K562 (cell line): ENCODE measurements at regions not wholly inside any gene's neighbourhood (a gene's known extent, or its start where the extent isn't known, plus 50 kb on each side); places are given as distances from the start of the nearest gene placed in this dataset.

ENCODE experiments used
- ATAC-seq: fragments of 200-7000 bp; cut with Tn5 transposase; 3 replicates; pipeline ENCODE4 v1.9.1; 2020; ENCODE audit warnings: moderate library complexity
- BruUV-seq: library from RNA; stranded (reverse); fragments of 400-500 nt; replicated peaks from 2 replicates; lab custom pipeline; 2021; lab: Mats Ljungman, UMichigan
- CTCF ChIA-PET: fragments of 300-600 bp; formaldehyde crosslinking; extraction: SDS; loops from one replicate; lab custom pipeline; 2021; ENCODE audit warnings: low intra/inter-chr PET ratio; lab: Yijun Ruan, JAX
- POLR2A ChIA-PET: fragments of 300-600, 350-650 bp; sonication (Branson Sonifier 250); formaldehyde crosslinking; extraction: SDS; loops from one replicate; lab custom pipeline; 2021; ENCODE audit warnings: antibody characterized with exemption, inconsistent platforms; lab: Yijun Ruan, JAX
- DNase-seq, 4 experiments: peaks; one replicate each; pipeline versions ENCODE4 v3.0.0 to v3.0.0-alpha.2; 2011 to 2018; ENCODE audit warnings: low spot score in 3 of 4, mixed read lengths in 3 of 4; ENCODE audit errors: extremely low read depth in 1 of 4
- FAIRE-seq: peaks from 2 replicates; lab custom pipeline; 2011; peaks lifted over from hg19 to GRCh38; lab: Jason Lieb, UNC
- H2AFZ ChIP-seq: 2 replicates; pipeline ENCODE4 v1.6.0; 2011; ENCODE audit warnings: low read depth, low read length, control low read depth, inconsistent platforms
- H3K27ac ChIP-seq: fragments of 200-600 bp; 3 replicates; pipeline ENCODE4 v1.8.0; 2011; ENCODE audit warnings: low read depth, mild to moderate bottlenecking, control low read depth, inconsistent platforms, low read length, moderate library complexity, mixed read lengths; ENCODE audit errors: extremely low read depth
- H3K27me3 ChIP-seq, 2 experiments: fragments of 300-600 bp in 1 of 2; 2 replicates in 1 of 2; 3 replicates in 1 of 2; pipeline versions ENCODE4 v1.6.0 to v1.8.0; 2011; ENCODE audit warnings: inconsistent platforms in 2 of 2, low read length in 2 of 2, mild to moderate bottlenecking in 1 of 2, mixed read lengths in 1 of 2, moderate library complexity in 1 of 2; ENCODE audit not compliant: control insufficient read depth in 2 of 2, insufficient read depth in 2 of 2
- H3K36me3 ChIP-seq: fragments of 300-600 bp; 3 replicates; pipeline ENCODE4 v1.8.0; 2011; ENCODE audit warnings: mild to moderate bottlenecking, low read length, inconsistent platforms; ENCODE audit not compliant: control insufficient read depth, insufficient read depth
- H3K4me1 ChIP-seq, 2 experiments: fragments of 200-600 bp in 1 of 2; replicated peaks in 1 of 2; 2 replicates in 1 of 2; 3 replicates in 1 of 2; pipeline versions ENCODE4 v1.5.1 to v1.8.0; 2011; ENCODE audit warnings: inconsistent platforms in 2 of 2, low read length in 2 of 2, mild to moderate bottlenecking in 1 of 2, mixed read lengths in 1 of 2, moderate library complexity in 1 of 2; ENCODE audit not compliant: control insufficient read depth in 2 of 2, insufficient read depth in 2 of 2
- H3K4me2 ChIP-seq: 2 replicates; pipeline ENCODE4 v1.6.1; 2011; ENCODE audit warnings: low read length, control low read depth, inconsistent platforms, mixed read lengths; ENCODE audit not compliant: insufficient read depth
- H3K4me3 ChIP-seq: fragments of 200-600 bp; sonication (generic), shearing (Covaris generic); 2 replicates; pipeline ENCODE4 v1.5.1; 2016; ENCODE audit warnings: control low read depth, inconsistent platforms
- H3K79me2 ChIP-seq: fragments of 200-600 bp; 3 replicates; pipeline ENCODE4 v1.8.0; 2011; ENCODE audit warnings: low read length, inconsistent platforms; ENCODE audit not compliant: control insufficient read depth, insufficient read depth
- H3K9ac ChIP-seq, 2 experiments: 2 replicates each; pipeline versions ENCODE4 v1.6.0 to v1.6.1; 2011; ENCODE audit warnings: low read depth in 2 of 2, low read length in 2 of 2, control low read depth in 1 of 2, inconsistent platforms in 1 of 2, mild to moderate bottlenecking in 1 of 2, mixed read lengths in 1 of 2; ENCODE audit not compliant: insufficient read depth in 1 of 2
- H3K9me1 ChIP-seq: one replicate; pipeline ENCODE4 v1.6.0; 2011; ENCODE audit warnings: inconsistent platforms, mild to moderate bottlenecking, low read length, moderate library complexity; ENCODE audit not compliant: control insufficient read depth, insufficient read depth
- H3K9me3 ChIP-seq: replicated peaks from 2 replicates; pipeline ENCODE4 v1.5.1; 2011; ENCODE audit warnings: low read depth, low read length, inconsistent platforms; ENCODE audit not compliant: control insufficient read depth, insufficient read depth
- H4K20me1 ChIP-seq: replicated peaks from 2 replicates; pipeline ENCODE4 v1.6.1; 2011; ENCODE audit warnings: low read length, inconsistent platforms, mixed read lengths; ENCODE audit not compliant: control insufficient read depth, insufficient read depth
- BCL6 ChIP-seq: fragments of 250-450 bp; sonication (Bioruptor Pico); IDR thresholded peaks from 2 replicates; pipeline ENCODE4 v1.4.0; 2020
- ERF ChIP-seq: fragments of 450-650 bp; formaldehyde crosslinking; IDR thresholded peaks from 2 replicates; pipeline ENCODE4 v1.4.0; 2020; ENCODE audit warnings: mild to moderate bottlenecking, mixed read lengths
- MEF2A ChIP-seq: IDR thresholded peaks from 2 replicates; pipeline ENCODE4 v1.6.1; 2011; ENCODE audit warnings: low read depth, mild to moderate bottlenecking, low read length, moderate library complexity; ENCODE audit not compliant: control insufficient read depth
- TAF1 ChIP-seq: IDR thresholded peaks from 2 replicates; pipeline ENCODE4 v1.6.1; 2011; ENCODE audit warnings: mild to moderate bottlenecking, low read length, moderate library complexity; ENCODE audit not compliant: insufficient read depth, control insufficient read depth, severe bottlenecking; ENCODE audit errors: extremely low read depth
- TAL1 ChIP-seq: fragments of 450-650 bp; IDR thresholded peaks from 2 replicates; pipeline ENCODE4 v1.6.1; 2016; ENCODE audit warnings: mild to moderate bottlenecking
- ZNF124 ChIP-seq: sonication (generic); formaldehyde crosslinking; IDR thresholded peaks from 2 replicates; pipeline ENCODE4 v1.8.1; 2022; ENCODE audit warnings: missing genetic modification reagents
- ZNF586 ChIP-seq: fragments of 450-650 bp; formaldehyde crosslinking; conservative IDR thresholded peaks from 2 replicates; pipeline ENCODE4 v1.4.0; 2020; ENCODE audit warnings: mild to moderate bottlenecking, moderate library complexity
- ZNF589 ChIP-seq: fragments of 200-800 bp; sonication (Bioruptor generic); IDR thresholded peaks from 2 replicates; pipeline ENCODE4 v1.6.1; 2016; ENCODE audit warnings: low read depth, missing genetic modification characterization, missing compliant biosample characterization
- WGBS: fragments of 100-300 bp; shearing (Covaris generic); methylation state at CpG from one replicate; pipeline ENCODE4 v1.1.6; 2016; ENCODE audit warnings: low coverage, mixed read lengths; ENCODE audit not compliant: insufficient coverage; ENCODE audit errors: missing lambda C conversion rate; 5-methylcytosine and 5-hydroxymethylcytosine counted together
- in situ Hi-C: fragments of 300-500 bp; cut with MboI; formaldehyde crosslinking; loops from 4 replicates; pipeline ENCODE4 v1.15.0; 2018; ENCODE audit warnings: inconsistent platforms, mixed read lengths
- intact Hi-C: fragments of 100-400 bp; cut with micrococcal nuclease; formaldehyde crosslinking; loops from 2 replicates; pipeline ENCODE4 v1.14.2; 2022
- TF ChIP-seq, protein P1 (sequence below): IDR thresholded peaks from 2 replicates; pipeline ENCODE4 v1.6.1; 2011; ENCODE audit not compliant: insufficient read length; ENCODE audit errors: extremely low read depth
- TF ChIP-seq, protein P2 (sequence below), 2 experiments: IDR thresholded peaks in 1 of 2; conservative IDR thresholded peaks in 1 of 2; 2 replicates each; pipeline ENCODE4 v1.6.1; 2016; ENCODE audit warnings: low read depth in 2 of 2, mild to moderate bottlenecking in 1 of 2, missing compliant biosample characterization in 1 of 2, missing genetic modification characterization in 1 of 2, moderate library complexity in 1 of 2
- TF ChIP-seq, protein P3 (sequence below): IDR thresholded peaks from 2 replicates; pipeline ENCODE4 v1.6.1; 2014; ENCODE audit warnings: antibody characterized with exemption

GRCh38 chr16:86320237-86320595, 190.1 kb upstream of the FOXF1 start:
- H3K36me3 ChIP-seq = no peaks in the 10 kb centered on the region
- in situ Hi-C loops = no loop called here
- ATAC-seq (no peak), FAIRE-seq (no peak)
- H4K20me1 ChIP-seq = peaks cover 4% of the 10 kb centered on the region
- no peaks in the 10 kb centered on the region for H3K79me2 ChIP-seq
- no peaks in the 10 kb centered on the region for H3K9me1 ChIP-seq
- no peak overlapping the region for H3K4me3 ChIP-seq
- H3K4me2 ChIP-seq = no peak overlapping the region
- ChIA-PET CTCF (no interaction called here), POLR2A (interaction anchor here (0.6 to 1.1 kb wide), 2 partner anchors 10 to 229 kb away, joined by 3 to 4 read pairs; no protein-coding TSS in a partner anchor)
- H3K27ac ChIP-seq = no peak overlapping the region
- intact Hi-C loops = no loop called here
- 0% methylated on average over 3 of the region's 3 CpGs for WGBS
- no TSS peak for BruUV-seq
- no peaks in the 10 kb centered on the region for H3K4me1 ChIP-seq
- peaks cover 5 to 47% of the 10 kb centered on the region in 2 experiments; a peak in 4 of 5 replicates for H3K27me3 ChIP-seq
- no peak overlapping the region for H2AFZ ChIP-seq
- no peaks in the 10 kb centered on the region for H3K9me3 ChIP-seq
- H3K9ac ChIP-seq = no peak overlapping the region
- TF ChIP-seq, protein P1, sequence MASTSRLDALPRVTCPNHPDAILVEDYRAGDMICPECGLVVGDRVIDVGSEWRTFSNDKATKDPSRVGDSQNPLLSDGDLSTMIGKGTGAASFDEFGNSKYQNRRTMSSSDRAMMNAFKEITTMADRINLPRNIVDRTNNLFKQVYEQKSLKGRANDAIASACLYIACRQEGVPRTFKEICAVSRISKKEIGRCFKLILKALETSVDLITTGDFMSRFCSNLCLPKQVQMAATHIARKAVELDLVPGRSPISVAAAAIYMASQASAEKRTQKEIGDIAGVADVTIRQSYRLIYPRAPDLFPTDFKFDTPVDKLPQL = no peak
- no peak for TF ChIP-seq MEF2A
- TF ChIP-seq TAF1 = no peak
- no peak for TF ChIP-seq BCL6
- TF ChIP-seq ZNF589 = no peak
- TF ChIP-seq ZNF586 (CRISPR knock-in tag) = no peak
- no peak for TF ChIP-seq ZNF124 (CRISPR knock-in tag)
- TF ChIP-seq TAL1 = no peak
- no peak for TF ChIP-seq ERF (CRISPR knock-in tag)
- TF ChIP-seq, protein P2, sequence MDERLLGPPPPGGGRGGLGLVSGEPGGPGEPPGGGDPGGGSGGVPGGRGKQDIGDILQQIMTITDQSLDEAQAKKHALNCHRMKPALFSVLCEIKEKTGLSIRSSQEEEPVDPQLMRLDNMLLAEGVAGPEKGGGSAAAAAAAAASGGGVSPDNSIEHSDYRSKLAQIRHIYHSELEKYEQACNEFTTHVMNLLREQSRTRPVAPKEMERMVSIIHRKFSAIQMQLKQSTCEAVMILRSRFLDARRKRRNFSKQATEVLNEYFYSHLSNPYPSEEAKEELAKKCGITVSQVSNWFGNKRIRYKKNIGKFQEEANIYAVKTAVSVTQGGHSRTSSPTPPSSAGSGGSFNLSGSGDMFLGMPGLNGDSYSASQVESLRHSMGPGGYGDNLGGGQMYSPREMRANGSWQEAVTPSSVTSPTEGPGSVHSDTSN (CRISPR knock-in tag; IDR thresholded peaks at IDR 0.05; ENCODE audit: low read depth) = no peak
- TF ChIP-seq, protein P2 (tag; conservative IDR thresholded peaks at IDR 0.05; ENCODE audit: low read depth) = no peak
- TF ChIP-seq, protein P3, sequence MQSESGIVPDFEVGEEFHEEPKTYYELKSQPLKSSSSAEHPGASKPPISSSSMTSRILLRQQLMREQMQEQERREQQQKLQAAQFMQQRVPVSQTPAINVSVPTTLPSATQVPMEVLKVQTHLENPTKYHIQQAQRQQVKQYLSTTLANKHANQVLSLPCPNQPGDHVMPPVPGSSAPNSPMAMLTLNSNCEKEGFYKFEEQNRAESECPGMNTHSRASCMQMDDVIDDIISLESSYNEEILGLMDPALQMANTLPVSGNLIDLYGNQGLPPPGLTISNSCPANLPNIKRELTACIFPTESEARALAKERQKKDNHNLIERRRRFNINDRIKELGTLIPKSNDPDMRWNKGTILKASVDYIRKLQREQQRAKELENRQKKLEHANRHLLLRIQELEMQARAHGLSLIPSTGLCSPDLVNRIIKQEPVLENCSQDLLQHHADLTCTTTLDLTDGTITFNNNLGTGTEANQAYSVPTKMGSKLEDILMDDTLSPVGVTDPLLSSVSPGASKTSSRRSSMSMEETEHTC = no peak
- TF ChIP-seq, all 486 proteins: peak for 0
- DNase-seq = no peak
